K562 (cell line): ENCODE measurements at regions not wholly inside any gene's neighbourhood (a gene's known extent, or its start where the extent isn't known, plus 50 kb on each side); places are given as distances from the start of the nearest gene placed in this dataset.

Source experiments
- ATAC-seq: fragments of 200-7000 bp; cut with Tn5 transposase; 3 replicates; pipeline ENCODE4 v1.9.1; 2020; ENCODE audit warnings: moderate library complexity
- BruUV-seq: library from RNA; stranded (reverse); fragments of 400-500 nt; replicated peaks from 2 replicates; lab custom pipeline; 2021; lab: Mats Ljungman, UMichigan
- CTCF ChIA-PET: fragments of 300-600 bp; formaldehyde crosslinking; extraction: SDS; loops from one replicate; lab custom pipeline; 2021; ENCODE audit warnings: low intra/inter-chr PET ratio; lab: Yijun Ruan, JAX
- POLR2A ChIA-PET: fragments of 300-600, 350-650 bp; sonication (Branson Sonifier 250); formaldehyde crosslinking; extraction: SDS; loops from one replicate; lab custom pipeline; 2021; ENCODE audit warnings: antibody characterized with exemption, inconsistent platforms; lab: Yijun Ruan, JAX
- DNase-seq, 4 experiments: peaks; one replicate each; pipeline versions ENCODE4 v3.0.0 to v3.0.0-alpha.2; 2011 to 2018; ENCODE audit warnings: low spot score in 3 of 4, mixed read lengths in 3 of 4; ENCODE audit errors: extremely low read depth in 1 of 4
- FAIRE-seq: peaks from 2 replicates; lab custom pipeline; 2011; peaks lifted over from hg19 to GRCh38; lab: Jason Lieb, UNC
- H2AFZ ChIP-seq: 2 replicates; pipeline ENCODE4 v1.6.0; 2011; ENCODE audit warnings: low read depth, low read length, control low read depth, inconsistent platforms
- H3K27ac ChIP-seq: fragments of 200-600 bp; 3 replicates; pipeline ENCODE4 v1.8.0; 2011; ENCODE audit warnings: low read depth, mild to moderate bottlenecking, control low read depth, inconsistent platforms, low read length, moderate library complexity, mixed read lengths; ENCODE audit errors: extremely low read depth
- H3K27me3 ChIP-seq, 2 experiments: fragments of 300-600 bp in 1 of 2; 2 replicates in 1 of 2; 3 replicates in 1 of 2; pipeline versions ENCODE4 v1.6.0 to v1.8.0; 2011; ENCODE audit warnings: inconsistent platforms in 2 of 2, low read length in 2 of 2, mild to moderate bottlenecking in 1 of 2, mixed read lengths in 1 of 2, moderate library complexity in 1 of 2; ENCODE audit not compliant: control insufficient read depth in 2 of 2, insufficient read depth in 2 of 2
- H3K36me3 ChIP-seq: fragments of 300-600 bp; 3 replicates; pipeline ENCODE4 v1.8.0; 2011; ENCODE audit warnings: mild to moderate bottlenecking, low read length, inconsistent platforms; ENCODE audit not compliant: control insufficient read depth, insufficient read depth
- H3K4me1 ChIP-seq, 2 experiments: fragments of 200-600 bp in 1 of 2; replicated peaks in 1 of 2; 2 replicates in 1 of 2; 3 replicates in 1 of 2; pipeline versions ENCODE4 v1.5.1 to v1.8.0; 2011; ENCODE audit warnings: inconsistent platforms in 2 of 2, low read length in 2 of 2, mild to moderate bottlenecking in 1 of 2, mixed read lengths in 1 of 2, moderate library complexity in 1 of 2; ENCODE audit not compliant: control insufficient read depth in 2 of 2, insufficient read depth in 2 of 2
- H3K4me2 ChIP-seq: 2 replicates; pipeline ENCODE4 v1.6.1; 2011; ENCODE audit warnings: low read length, control low read depth, inconsistent platforms, mixed read lengths; ENCODE audit not compliant: insufficient read depth
- H3K4me3 ChIP-seq: fragments of 200-600 bp; sonication (generic), shearing (Covaris generic); 2 replicates; pipeline ENCODE4 v1.5.1; 2016; ENCODE audit warnings: control low read depth, inconsistent platforms
- H3K79me2 ChIP-seq: fragments of 200-600 bp; 3 replicates; pipeline ENCODE4 v1.8.0; 2011; ENCODE audit warnings: low read length, inconsistent platforms; ENCODE audit not compliant: control insufficient read depth, insufficient read depth
- H3K9ac ChIP-seq, 2 experiments: 2 replicates each; pipeline versions ENCODE4 v1.6.0 to v1.6.1; 2011; ENCODE audit warnings: low read depth in 2 of 2, low read length in 2 of 2, control low read depth in 1 of 2, inconsistent platforms in 1 of 2, mild to moderate bottlenecking in 1 of 2, mixed read lengths in 1 of 2; ENCODE audit not compliant: insufficient read depth in 1 of 2
- H3K9me1 ChIP-seq: one replicate; pipeline ENCODE4 v1.6.0; 2011; ENCODE audit warnings: inconsistent platforms, mild to moderate bottlenecking, low read length, moderate library complexity; ENCODE audit not compliant: control insufficient read depth, insufficient read depth
- H3K9me3 ChIP-seq: replicated peaks from 2 replicates; pipeline ENCODE4 v1.5.1; 2011; ENCODE audit warnings: low read depth, low read length, inconsistent platforms; ENCODE audit not compliant: control insufficient read depth, insufficient read depth
- H4K20me1 ChIP-seq: replicated peaks from 2 replicates; pipeline ENCODE4 v1.6.1; 2011; ENCODE audit warnings: low read length, inconsistent platforms, mixed read lengths; ENCODE audit not compliant: control insufficient read depth, insufficient read depth
- ATF1 ChIP-seq, 2 experiments: fragments of 450-650 bp in 1 of 2; IDR thresholded peaks; 2 replicates each; pipeline ENCODE4 v1.6.1; 2016; ENCODE audit warnings: missing compliant biosample characterization in 1 of 2, missing genetic modification characterization in 1 of 2
- BMI1 ChIP-seq: fragments of 150-350 bp; IDR thresholded peaks from 2 replicates; pipeline ENCODE4 v1.6.1; 2014; ENCODE audit warnings: low read length
- HMGXB4 ChIP-seq: sonication (generic); formaldehyde crosslinking; IDR thresholded peaks from 2 replicates; pipeline ENCODE4 v1.8.1; 2023; ENCODE audit warnings: mild to moderate bottlenecking, missing genetic modification reagents
- NFXL1 ChIP-seq: fragments of 450-650 bp; formaldehyde crosslinking; IDR thresholded peaks from 2 replicates; pipeline ENCODE4 v1.4.0; 2021; ENCODE audit warnings: mild to moderate bottlenecking
- PRPF4 ChIP-seq: fragments of 200-400 bp; formaldehyde crosslinking; IDR thresholded peaks from one replicate; pipeline ENCODE4 v1.6.1; 2017; ENCODE audit warnings: low read length, low read depth, mild to moderate bottlenecking; ENCODE audit not compliant: insufficient read depth, poor library complexity, severe bottlenecking
- PURB ChIP-seq: sonication (generic); formaldehyde crosslinking; IDR thresholded peaks from 2 replicates; pipeline ENCODE4 v1.9.0; 2021; ENCODE audit warnings: low read depth, mild to moderate bottlenecking, missing genetic modification reagents
- RBM22 ChIP-seq: fragments of 200-400 bp; formaldehyde crosslinking; IDR thresholded peaks from 2 replicates; pipeline ENCODE4 v1.6.1; 2018; ENCODE audit warnings: low read length, low read depth; ENCODE audit not compliant: poor library complexity, severe bottlenecking
- RFX5 ChIP-seq: IDR thresholded peaks from 2 replicates; pipeline ENCODE4 v1.6.1; 2011; ENCODE audit warnings: low read depth, mild to moderate bottlenecking, improper control_type of control experiment, low read length
- SAFB2 ChIP-seq: fragments of 200-400 bp; formaldehyde crosslinking; IDR thresholded peaks from 2 replicates; pipeline ENCODE4 v1.6.1; 2018; ENCODE audit warnings: borderline replicate concordance, low read length, low read depth, moderate library complexity; ENCODE audit not compliant: severe bottlenecking
- SMAD2 ChIP-seq: fragments of 150-350 bp; IDR thresholded peaks from 2 replicates; pipeline ENCODE4 v1.6.1; 2014; ENCODE audit warnings: low read depth, mild to moderate bottlenecking, low read length
- TAF1 ChIP-seq: IDR thresholded peaks from 2 replicates; pipeline ENCODE4 v1.6.1; 2011; ENCODE audit warnings: mild to moderate bottlenecking, low read length, moderate library complexity; ENCODE audit not compliant: insufficient read depth, control insufficient read depth, severe bottlenecking; ENCODE audit errors: extremely low read depth
- TGIF2 ChIP-seq: sonication (generic); formaldehyde crosslinking; IDR thresholded peaks from 2 replicates; pipeline ENCODE4 v1.8.1; 2022; ENCODE audit warnings: mild to moderate bottlenecking, missing genetic modification reagents, moderate library complexity
- YBX1 ChIP-seq: fragments of 450-650 bp; IDR thresholded peaks from 2 replicates; pipeline ENCODE4 v1.7.1; 2016; ENCODE audit warnings: mild to moderate bottlenecking
- ZNF217 ChIP-seq: sonication (generic); formaldehyde crosslinking; IDR thresholded peaks from 2 replicates; pipeline ENCODE4 v1.8.0; 2022; ENCODE audit warnings: mild to moderate bottlenecking, missing genetic modification reagents
- ZNF408 ChIP-seq: fragments of 250-450 bp; sonication (Bioruptor Pico); IDR thresholded peaks from 2 replicates; pipeline ENCODE4 v1.4.0; 2020; ENCODE audit warnings: low read depth, mild to moderate bottlenecking, moderate library complexity
- ZNF584 ChIP-seq: fragments of 200-800 bp; sonication (Bioruptor generic); IDR thresholded peaks from 2 replicates; pipeline ENCODE4 v1.6.1; 2016; ENCODE audit warnings: low read depth, mild to moderate bottlenecking, missing genetic modification characterization, missing compliant biosample characterization
- WGBS: fragments of 100-300 bp; shearing (Covaris generic); methylation state at CpG from one replicate; pipeline ENCODE4 v1.1.6; 2016; ENCODE audit warnings: low coverage, mixed read lengths; ENCODE audit not compliant: insufficient coverage; ENCODE audit errors: missing lambda C conversion rate; 5-methylcytosine and 5-hydroxymethylcytosine counted together
- in situ Hi-C: fragments of 300-500 bp; cut with MboI; formaldehyde crosslinking; loops from 4 replicates; pipeline ENCODE4 v1.15.0; 2018; ENCODE audit warnings: inconsistent platforms, mixed read lengths
- intact Hi-C: fragments of 100-400 bp; cut with micrococcal nuclease; formaldehyde crosslinking; loops from 2 replicates; pipeline ENCODE4 v1.14.2; 2022

- no peak for TF ChIP-seq TAF1
- no peak for TF ChIP-seq ZNF217 (CRISPR knock-in tag)
These were observed 166.4 kb upstream of the SMIM23 start (continued) for GRCh38 chr5:171619196-171619595.

- DNase-seq (no peak), FAIRE-seq (no peak), ATAC-seq (no peak)
- intact Hi-C loops (no loop called here), in situ Hi-C loops (no loop called here)
- H3K4me1 ChIP-seq = peaks cover 0 to 4% of the 10 kb centered on the region in 2 experiments; a peak in 1 of 5 replicates
- H3K27me3 ChIP-seq = peaks cover 12 to 48% of the 10 kb centered on the region in 2 experiments; a peak in 4 of 5 replicates
- BruUV-seq = no TSS peak
- no peak overlapping the region for H3K27ac ChIP-seq
- H3K9me1 ChIP-seq = no peaks in the 10 kb centered on the region
- no peak for TF ChIP-seq PURB
- TF ChIP-seq SMAD2 = no peak
- TF ChIP-seq RBM22 = no peak
- no peak for TF ChIP-seq PRPF4
- no peak for TF ChIP-seq ATF1 (CRISPR knock-in tag; IDR thresholded peaks at IDR 0.05)
- no peak for TF ChIP-seq ATF1 (tag; IDR thresholded peaks at IDR 0.05)
- no peak for TF ChIP-seq HMGXB4 (CRISPR knock-in tag)
- no peak for TF ChIP-seq ZNF584
- TF ChIP-seq ZNF408 (CRISPR knock-in tag) = no peak
- TF ChIP-seq BMI1 = no peak
- no peak for TF ChIP-seq RFX5
- TF ChIP-seq TGIF2 = no peak
- no peak for TF ChIP-seq SAFB2
- no peak for TF ChIP-seq YBX1
- TF ChIP-seq NFXL1 (CRISPR knock-in tag) = no peak
- no peak overlapping the region for H3K9ac ChIP-seq
- H3K9me3 ChIP-seq = no peaks in the 10 kb centered on the region
- H3K4me2 ChIP-seq = no peak overlapping the region
- no peak overlapping the region for H2AFZ ChIP-seq
- CTCF ChIA-PET = no interaction called here
- H3K79me2 ChIP-seq = no peaks in the 10 kb centered on the region
- no peak overlapping the region for H3K4me3 ChIP-seq
- H3K36me3 ChIP-seq = no peaks in the 10 kb centered on the region
- H4K20me1 ChIP-seq = peaks cover 8% of the 10 kb centered on the region; the same call in 1 of the 2 replicates
- 0% methylated on average over 3 of the region's 3 CpGs for WGBS
- POLR2A ChIA-PET = interaction anchor here (0.6 to 0.8 kb wide), 4 partner anchors 8 to 27 kb away, joined by 3 to 5 read pairs (median 4); no protein-coding TSS in a partner anchor
These were observed 165.9 kb upstream of the SMIM23 start for GRCh38 chr5:171619744-171620143.
